ENCODE measurements at regions not wholly inside any gene's neighbourhood (a gene's known extent, or its start where the extent isn't known, plus 50 kb on each side); places are given as distances from the start of the nearest gene placed in this dataset.
"Not testable (repeated sequence)": the region's sequence is repeated elsewhere in the genome, so short reads cannot be mapped to it uniquely, and the experiment has no call there.

- no peaks in the 10 kb centered on the region for H3K4me1 Mint-ChIP-seq
- H3K4me3 Mint-ChIP-seq: no peak overlapping the region
- CTCF ChIA-PET: no interaction called here
- no peaks in the 10 kb centered on the region for H3K36me3 Mint-ChIP-seq
- no peaks in the 10 kb centered on the region for H3K9me3 Mint-ChIP-seq
- no peak for DNase-seq
- H3K27ac Mint-ChIP-seq: no peak overlapping the region
- H3K27me3 Mint-ChIP-seq: no peaks in the 10 kb centered on the region
These were observed 299.7 kb downstream of the TEX29 start for GRCh38 chr13:111620166-111620565.

DNA sequence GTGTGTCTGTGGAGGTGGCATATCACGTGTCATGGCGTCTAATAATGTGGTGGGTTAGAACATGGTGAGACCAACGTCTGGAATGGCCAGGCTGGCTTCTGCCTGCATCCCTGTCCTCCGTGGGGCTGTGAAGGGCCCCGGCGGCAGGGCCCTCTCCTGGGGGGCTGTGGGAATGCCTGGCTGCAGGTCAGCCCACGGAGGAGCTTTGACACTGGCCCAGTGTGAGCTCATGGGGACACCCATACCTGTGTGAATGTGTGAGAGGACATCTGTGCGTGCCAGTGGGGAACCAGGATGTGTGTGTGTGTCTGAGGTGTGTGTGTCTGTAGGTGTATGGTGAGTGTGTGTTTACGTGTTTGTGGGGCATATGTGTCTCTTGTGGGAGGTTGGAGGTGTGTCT lies 300.1 kb downstream of the TEX29 start:
- DNase-seq: no peak
- Mint-ChIP-seq H3K4me1 (no peaks in the 10 kb centered on the region), H3K27ac (no peak overlapping the region), H3K27me3 (no peaks in the 10 kb centered on the region), H3K4me3 (no peak overlapping the region), H3K36me3 (no peaks in the 10 kb centered on the region), H3K9me3 (no peaks in the 10 kb centered on the region)
- CTCF ChIA-PET: no interaction called here

DNA sequence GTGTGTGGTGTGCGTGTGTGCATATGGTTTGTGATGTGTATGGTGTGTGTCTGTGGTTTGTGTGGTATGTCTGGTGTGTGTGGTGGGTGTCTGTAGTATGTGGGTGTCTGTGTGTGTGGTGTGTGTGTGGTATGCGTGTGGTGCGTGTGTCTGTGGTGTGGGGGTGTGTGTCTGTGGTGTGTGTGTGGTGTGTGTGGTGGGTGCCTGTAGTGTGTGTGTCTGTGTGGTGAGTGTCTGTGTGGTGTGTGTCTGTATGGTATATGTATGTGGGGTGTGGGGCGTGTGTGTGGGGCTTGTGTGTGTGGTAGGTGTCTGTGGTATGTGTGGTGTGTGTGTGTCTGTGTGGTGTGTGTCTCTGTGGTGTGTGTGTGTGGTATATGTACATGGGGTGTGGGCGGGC lies 300.7 kb downstream of the TEX29 start:
- H3K27ac Mint-ChIP-seq: no peak overlapping the region

DNA sequence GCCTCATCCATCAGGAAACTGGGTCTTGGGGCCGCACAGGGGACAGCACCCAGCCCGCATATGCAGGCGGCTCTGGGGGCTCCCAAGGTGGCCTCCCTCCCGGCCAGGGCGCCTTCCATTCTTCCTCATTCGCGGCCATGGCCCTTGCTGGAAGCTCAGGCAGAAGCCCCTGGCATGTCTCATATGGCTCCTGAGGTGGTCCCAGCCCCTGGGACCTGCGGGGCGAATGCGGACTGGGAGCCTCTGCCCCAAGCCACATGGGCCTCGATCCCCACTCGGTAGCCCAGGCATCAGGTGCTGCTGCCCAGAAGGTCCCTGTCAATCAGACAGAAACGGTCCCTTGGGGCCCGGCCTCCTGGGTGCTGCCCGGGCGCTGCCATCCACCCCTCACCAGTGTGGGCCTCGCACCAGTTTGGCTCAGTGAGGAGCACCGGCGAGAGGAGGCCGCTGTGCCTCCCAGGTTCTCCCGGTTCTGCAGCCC lies 301.6 kb downstream of the TEX29 start:
- CTCF ChIA-PET: no interaction called here
- Mint-ChIP-seq H3K9me3 (no peaks in the 10 kb centered on the region), H3K27ac (no peak overlapping the region), H3K27me3 (no peaks in the 10 kb centered on the region), H3K4me1 (no peaks in the 10 kb centered on the region), H3K36me3 (no peaks in the 10 kb centered on the region), H3K4me3 (no peak overlapping the region)
- DNase-seq: no peak

More for the DNA sequence above, 300.7 kb downstream of the TEX29 start:
- Mint-ChIP-seq H3K27me3 (no peaks in the 10 kb centered on the region), H3K36me3 (no peaks in the 10 kb centered on the region), H3K9me3 (no peaks in the 10 kb centered on the region), H3K4me1 (no peaks in the 10 kb centered on the region), H3K4me3 (no peak overlapping the region)
- DNase-seq: no peak
- CTCF ChIA-PET: no interaction called here

DNA sequence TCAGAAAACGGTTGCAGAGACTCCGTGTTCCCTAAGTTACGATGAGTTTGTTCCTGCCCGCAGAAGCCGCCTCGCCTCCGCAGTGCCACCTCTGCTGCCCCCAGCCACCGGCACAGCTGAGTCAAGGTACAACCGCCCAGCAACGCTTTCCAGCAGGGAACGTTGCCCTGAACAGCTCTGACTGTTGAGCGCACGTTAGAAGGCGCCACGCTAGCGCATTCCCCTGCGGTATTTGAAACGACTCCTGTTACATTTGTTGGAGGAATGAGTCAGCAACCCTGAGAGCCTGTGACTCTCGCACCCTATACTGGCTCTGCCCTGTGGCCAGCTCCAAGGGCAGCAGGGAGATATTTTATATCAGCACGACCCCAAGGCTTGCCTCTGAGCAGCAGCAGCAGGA lies 302.8 kb downstream of the TEX29 start:
- Mint-ChIP-seq H3K4me3 (no peak overlapping the region), H3K27ac (no peak overlapping the region), H3K4me1 (no peaks in the 10 kb centered on the region), H3K36me3 (no peaks in the 10 kb centered on the region), H3K27me3 (no peaks in the 10 kb centered on the region), H3K9me3 (no peaks in the 10 kb centered on the region)
- CTCF ChIA-PET: no interaction called here
- DNase-seq: no peak

- Mint-ChIP-seq H3K9me3 (no peaks in the 10 kb centered on the region), H3K4me1 (no peaks in the 10 kb centered on the region), H3K36me3 (no peaks in the 10 kb centered on the region), H3K27me3 (no peaks in the 10 kb centered on the region), H3K27ac (no peak overlapping the region), H3K4me3 (no peak overlapping the region)
- CTCF ChIA-PET: no interaction called here
- DNase-seq: no peak
These were observed 303.5 kb downstream of the TEX29 start for GRCh38 chr13:111623743-111624505.

- CTCF ChIA-PET: no interaction called here
- Mint-ChIP-seq H3K27ac (no peak overlapping the region), H3K4me1 (no peaks in the 10 kb centered on the region), H3K36me3 (no peaks in the 10 kb centered on the region), H3K27me3 (no peaks in the 10 kb centered on the region), H3K9me3 (no peaks in the 10 kb centered on the region), H3K4me3 (no peak overlapping the region)
- no peak for DNase-seq
These were observed 305.3 kb downstream of the TEX29 start for GRCh38 chr13:111625526-111626315.

- CTCF ChIA-PET: no interaction called here
- no peaks in the 10 kb centered on the region for H3K9me3 Mint-ChIP-seq
- no peak overlapping the region for H3K27ac Mint-ChIP-seq
- H3K4me3 Mint-ChIP-seq: no peak overlapping the region
- H3K4me1 Mint-ChIP-seq: no peaks in the 10 kb centered on the region
- no peaks in the 10 kb centered on the region for H3K36me3 Mint-ChIP-seq
- H3K27me3 Mint-ChIP-seq: no peaks in the 10 kb centered on the region
- no peak for DNase-seq
These were observed 306.2 kb downstream of the TEX29 start for GRCh38 chr13:111626371-111627305.

- Mint-ChIP-seq H3K4me3 (no peak overlapping the region), H3K4me1 (no peaks in the 10 kb centered on the region), H3K9me3 (no peaks in the 10 kb centered on the region), H3K27ac (no peak overlapping the region), H3K27me3 (no peaks in the 10 kb centered on the region), H3K36me3 (no peaks in the 10 kb centered on the region)
- CTCF ChIA-PET: no interaction called here
- no peak for DNase-seq
These were observed 307.2 kb downstream of the TEX29 start for GRCh38 chr13:111627596-111627995.

GRCh38 chr13:111629016-111629415 lies 308.6 kb downstream of the TEX29 start:
- H3K4me1 Mint-ChIP-seq: no peaks in the 10 kb centered on the region
- no peaks in the 10 kb centered on the region for H3K36me3 Mint-ChIP-seq
- H3K4me3 Mint-ChIP-seq: no peak overlapping the region
- CTCF ChIA-PET: no interaction called here
- H3K27ac Mint-ChIP-seq: no peak overlapping the region
- H3K9me3 Mint-ChIP-seq: no peaks in the 10 kb centered on the region
- H3K27me3 Mint-ChIP-seq: no peaks in the 10 kb centered on the region
- DNase-seq: no peak

DNA sequence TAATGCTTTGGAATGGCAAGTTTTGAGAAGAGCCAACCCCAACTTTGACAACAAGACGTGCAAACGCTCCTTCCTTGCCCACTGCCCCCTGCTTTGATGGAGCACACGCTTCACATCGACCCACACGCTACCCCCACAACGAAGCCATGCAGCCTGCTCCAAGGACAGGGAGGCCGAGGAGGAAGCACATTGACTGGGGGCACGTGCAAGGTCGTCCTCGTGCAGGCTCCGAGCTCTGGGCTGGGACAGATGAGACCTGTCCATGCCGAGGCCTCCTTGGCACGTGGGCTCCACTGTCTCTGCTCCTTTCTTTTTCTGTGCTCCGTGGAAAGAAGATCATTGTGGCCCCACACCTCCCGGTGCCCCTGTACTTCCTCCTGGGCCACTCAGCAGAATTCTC lies 309.0 kb downstream of the TEX29 start:
- Mint-ChIP-seq H3K27ac (no peak overlapping the region), H3K4me1 (no peaks in the 10 kb centered on the region), H3K4me3 (no peak overlapping the region), H3K9me3 (no peaks in the 10 kb centered on the region), H3K27me3 (no peaks in the 10 kb centered on the region), H3K36me3 (no peaks in the 10 kb centered on the region)
- no peak for DNase-seq
- CTCF ChIA-PET: no interaction called here

DNA sequence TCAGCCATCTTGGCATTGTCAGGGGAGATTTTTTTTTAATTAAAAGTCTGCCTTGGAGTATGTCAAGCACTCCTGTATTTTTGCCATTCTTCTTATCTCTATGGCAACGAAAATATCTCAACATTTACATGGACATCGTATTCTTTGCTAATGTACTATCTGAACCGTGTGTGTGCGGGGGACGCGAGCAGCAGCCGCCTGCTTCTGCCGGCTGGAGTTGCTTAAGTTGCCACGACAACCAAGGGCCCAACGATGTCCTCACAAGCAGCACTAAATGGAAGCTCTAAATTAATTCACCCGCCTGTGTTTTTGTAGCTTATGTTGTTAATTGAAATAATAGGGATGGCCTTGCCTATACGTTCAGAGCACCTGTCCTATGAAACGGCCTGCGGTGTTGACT lies 309.5 kb downstream of the TEX29 start:
- no peaks in the 10 kb centered on the region for H3K36me3 Mint-ChIP-seq

GRCh38 chr13:111630406-111630805 lies 310.0 kb downstream of the TEX29 start:
- no peaks in the 10 kb centered on the region for H3K9me3 Mint-ChIP-seq
- DNase-seq: no peak
- H3K4me1 Mint-ChIP-seq: no peaks in the 10 kb centered on the region
- no peak overlapping the region for H3K4me3 Mint-ChIP-seq
- CTCF ChIA-PET: no interaction called here
- H3K27ac Mint-ChIP-seq: no peak overlapping the region
- no peaks in the 10 kb centered on the region for H3K36me3 Mint-ChIP-seq
- no peaks in the 10 kb centered on the region for H3K27me3 Mint-ChIP-seq

More for the DNA sequence above, 309.5 kb downstream of the TEX29 start:
- Mint-ChIP-seq H3K9me3 (no peaks in the 10 kb centered on the region), H3K27me3 (no peaks in the 10 kb centered on the region), H3K4me1 (no peaks in the 10 kb centered on the region), H3K4me3 (no peak overlapping the region), H3K27ac (no peak overlapping the region)
- no peak for DNase-seq
- CTCF ChIA-PET: no interaction called here

DNA sequence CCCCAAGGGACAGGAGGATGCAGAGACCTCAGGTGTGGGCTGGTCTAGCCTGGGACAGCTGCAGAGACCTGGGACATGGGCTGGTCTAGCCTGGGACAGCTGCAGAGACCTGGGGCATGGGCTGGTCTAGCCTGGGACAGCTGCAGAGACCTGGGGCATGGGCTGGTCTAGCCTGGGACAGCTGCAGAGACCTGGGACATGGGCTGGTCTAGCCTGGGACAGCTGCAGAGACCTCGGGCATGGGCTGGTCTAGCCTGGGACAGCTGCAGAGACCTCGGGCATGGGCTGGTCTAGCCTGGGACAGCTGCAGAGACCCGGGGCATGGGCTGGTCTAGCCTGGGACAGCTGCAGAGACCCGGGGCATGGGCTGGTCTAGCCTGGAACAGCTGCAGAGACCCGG lies 310.8 kb downstream of the TEX29 start:
- CTCF ChIA-PET, H3K27me3 Mint-ChIP-seq, DNase-seq, H3K36me3 Mint-ChIP-seq, H3K27ac Mint-ChIP-seq, H3K4me1 Mint-ChIP-seq, H3K4me3 Mint-ChIP-seq, H3K9me3 Mint-ChIP-seq: not testable (repeated sequence)
